IMR-90 (cell line): ENCODE measurements at regions not wholly inside any gene's neighbourhood (a gene's known extent, or its start where the extent isn't known, plus 50 kb on each side); places are given as distances from the start of the nearest gene placed in this dataset.

ENCODE experiments used
- BHLHE40 ChIP-seq: fragments of 150-350 bp; IDR thresholded peaks from 2 replicates; pipeline ENCODE4 v1.6.1; 2016; ENCODE audit warnings: mild to moderate bottlenecking, low read depth, low read length
- CTCF ChIP-seq: conservative IDR thresholded peaks from 2 replicates; pipeline ENCODE4 v1.5.1; 2012; ENCODE audit warnings: mild to moderate bottlenecking, low read depth, low read length, improper control_type of control experiment
- ELK1 ChIP-seq: fragments of 150-350 bp; IDR thresholded peaks from 2 replicates; pipeline ENCODE4 v1.6.1; 2016; ENCODE audit warnings: low read depth, mild to moderate bottlenecking, low read length, moderate library complexity, borderline replicate concordance
- FOS ChIP-seq: fragments of 150-350 bp; IDR thresholded peaks from 2 replicates; pipeline ENCODE4 v1.6.1; 2016; ENCODE audit warnings: low read depth, low read length
- MAFK ChIP-seq: IDR thresholded peaks from 2 replicates; pipeline ENCODE4 v1.6.1; 2012; ENCODE audit warnings: low read depth, low read length, improper control_type of control experiment
- MAZ ChIP-seq: IDR thresholded peaks from 2 replicates; pipeline ENCODE4 v1.6.1; 2012; ENCODE audit warnings: low read depth, mild to moderate bottlenecking, low read length, improper control_type of control experiment, moderate library complexity, borderline replicate concordance
- MXI1 ChIP-seq: IDR thresholded peaks from 2 replicates; pipeline ENCODE4 v1.6.1; 2012; ENCODE audit warnings: low read depth, mild to moderate bottlenecking, low read length, moderate library complexity, borderline replicate concordance
- NFE2L2 ChIP-seq: fragments of 150-350 bp; IDR thresholded peaks from 2 replicates; pipeline ENCODE4 v1.6.1; 2016; ENCODE audit warnings: low read depth, mild to moderate bottlenecking, low read length
- POLR2A ChIP-seq: IDR thresholded peaks from 2 replicates; pipeline ENCODE4 v1.6.1; 2012; ENCODE audit warnings: mild to moderate bottlenecking, low read depth, low read length
- RAD21 ChIP-seq: IDR thresholded peaks from 2 replicates; pipeline ENCODE4 v1.6.1; 2012; ENCODE audit warnings: low read length, improper control_type of control experiment
- RCOR1 ChIP-seq: IDR thresholded peaks from 2 replicates; pipeline ENCODE4 v1.6.1; 2012; ENCODE audit warnings: mild to moderate bottlenecking, low read length, improper control_type of control experiment; ENCODE audit not compliant: insufficient replicate concordance
- RFX5 ChIP-seq: IDR thresholded peaks from 2 replicates; pipeline ENCODE4 v1.8.0; 2012; ENCODE audit warnings: low read depth, mild to moderate bottlenecking, low read length, moderate library complexity
- SMC3 ChIP-seq: fragments of 150-350 bp; IDR thresholded peaks from 2 replicates; pipeline ENCODE4 v1.6.1; 2016; ENCODE audit warnings: low read depth, mild to moderate bottlenecking, antibody characterized with exemption, low read length, moderate library complexity
- USF2 ChIP-seq: fragments of 150-350 bp; IDR thresholded peaks from 2 replicates; pipeline ENCODE4 v1.6.1; 2017; ENCODE audit warnings: mild to moderate bottlenecking, antibody characterized with exemption, low read length, low read depth

- no peak for TF ChIP-seq SMC3
- no peak for TF ChIP-seq CTCF
- no peak for TF ChIP-seq USF2
- TF ChIP-seq POLR2A = no peak
- TF ChIP-seq FOS = no peak
- TF ChIP-seq MXI1 = no peak
- TF ChIP-seq MAFK = peak; percentile 77
- TF ChIP-seq RFX5 = no peak
- no peak for TF ChIP-seq RCOR1
- no peak for TF ChIP-seq NFE2L2
- TF ChIP-seq ELK1 = no peak
- TF ChIP-seq RAD21 = no peak
- no peak for TF ChIP-seq BHLHE40
- TF ChIP-seq MAZ = no peak
These were observed 77.1 kb upstream of the FIBIN start for GRCh38 chr11:26916805-26917204.
